WTC11 (cell line): ENCODE measurements at regions not wholly inside any gene's neighbourhood (a gene's known extent, or its start where the extent isn't known, plus 50 kb on each side); places are given as distances from the start of the nearest gene placed in this dataset.

ENCODE experiments used
- ATAC-seq: fragments of 200-7000 bp; cut with Tn5 transposase; 2 replicates; pipeline ENCODE4 v1.10.0; 2021; ENCODE audit warnings: mild to moderate bottlenecking, moderate library complexity
- CTCF ChIA-PET: fragments of 300-600 bp; sonication (Branson Sonifier 250); formaldehyde crosslinking; loops from one replicate; lab custom pipeline; 2021; ENCODE audit warnings: antibody characterized with exemption; lab: Charles Lee
- POLR2A ChIA-PET: fragments of 350-600 bp; sonication (Branson Sonifier 250); formaldehyde crosslinking; loops from one replicate; lab custom pipeline; 2021; ENCODE audit warnings: antibody characterized with exemption; lab: Charles Lee
- DNase-seq: peaks from one replicate; pipeline ENCODE4 v3.0.0; 2021; ENCODE audit warnings: low spot score
- H3K27ac Mint-ChIP-seq: 2 replicates; pipeline ENCODE4 v1.8.0; 2021; ENCODE audit warnings: mixed read lengths
- H3K27me3 Mint-ChIP-seq: 2 replicates; pipeline ENCODE4 v1.8.0; 2021; ENCODE audit warnings: low read depth, mild to moderate bottlenecking, moderate library complexity, mixed read lengths
- H3K36me3 Mint-ChIP-seq: 2 replicates; pipeline ENCODE4 v1.8.0; 2021; ENCODE audit warnings: mixed read lengths
- H3K4me1 Mint-ChIP-seq: 2 replicates; pipeline ENCODE4 v1.8.0; 2022; ENCODE audit warnings: mixed read lengths
- H3K4me3 Mint-ChIP-seq: 2 replicates; pipeline ENCODE4 v1.8.0; 2021; ENCODE audit warnings: mild to moderate bottlenecking, moderate library complexity, mixed read lengths
- H3K9me3 Mint-ChIP-seq: 2 replicates; pipeline ENCODE4 v1.8.0; 2021; ENCODE audit warnings: mixed read lengths
- ATF1 ChIP-seq: sonication (generic); formaldehyde crosslinking; IDR thresholded peaks from 2 replicates; pipeline ENCODE4 v1.8.1; 2023; ENCODE audit warnings: mild to moderate bottlenecking, moderate library complexity, missing genetic modification reagents
- E2F1 ChIP-seq: sonication (generic); formaldehyde crosslinking; IDR thresholded peaks from 2 replicates; pipeline ENCODE4 v1.8.0; 2022; ENCODE audit warnings: mild to moderate bottlenecking, missing genetic modification reagents
- EMX1 ChIP-seq: fragments of 250-450 bp; sonication (Bioruptor Pico); IDR thresholded peaks from 2 replicates; pipeline ENCODE4 v1.8.0; 2021; ENCODE audit warnings: mild to moderate bottlenecking
- ETV6 ChIP-seq: sonication (generic); formaldehyde crosslinking; IDR thresholded peaks from 2 replicates; pipeline ENCODE4 v1.8.1; 2022; ENCODE audit warnings: mild to moderate bottlenecking, missing genetic modification reagents
- FOXJ3 ChIP-seq: sonication (generic); formaldehyde crosslinking; IDR thresholded peaks from 2 replicates; pipeline ENCODE4 v1.9.0; 2021; ENCODE audit warnings: missing genetic modification reagents, mild to moderate bottlenecking, borderline replicate concordance
- GABPB1 ChIP-seq: sonication (generic); formaldehyde crosslinking; IDR thresholded peaks from 2 replicates; pipeline ENCODE4 v1.8.1; 2023; ENCODE audit warnings: mild to moderate bottlenecking, missing genetic modification reagents
- HMGA2 ChIP-seq: fragments of 250-450 bp; sonication (Bioruptor Pico); IDR thresholded peaks from 2 replicates; pipeline ENCODE4 v1.4.0; 2021; ENCODE audit warnings: mild to moderate bottlenecking, moderate library complexity
- MAX ChIP-seq: sonication (generic); formaldehyde crosslinking; IDR thresholded peaks from 2 replicates; pipeline ENCODE4 v1.8.0; 2022; ENCODE audit warnings: mild to moderate bottlenecking, missing genetic modification reagents
- MYBL2 ChIP-seq: sonication (generic); formaldehyde crosslinking; IDR thresholded peaks from 2 replicates; pipeline ENCODE4 v1.8.1; 2023; ENCODE audit warnings: mild to moderate bottlenecking, moderate library complexity, missing genetic modification reagents
- PRDM15 ChIP-seq: sonication (generic); formaldehyde crosslinking; IDR thresholded peaks from 2 replicates; pipeline ENCODE4 v1.8.0; 2022; ENCODE audit warnings: missing genetic modification reagents
- RELA ChIP-seq: sonication (generic); formaldehyde crosslinking; IDR thresholded peaks from 2 replicates; pipeline ENCODE4 v1.8.1; 2022; ENCODE audit warnings: missing genetic modification reagents, mild to moderate bottlenecking, borderline replicate concordance
- SMAD3 ChIP-seq: sonication (generic); formaldehyde crosslinking; IDR thresholded peaks from 2 replicates; pipeline ENCODE4 v1.8.0; 2022; ENCODE audit warnings: missing genetic modification reagents, mild to moderate bottlenecking, borderline replicate concordance
- SOX15 ChIP-seq: fragments of 250-450 bp; sonication (Bioruptor Pico); IDR thresholded peaks from 2 replicates; pipeline ENCODE4 v1.9.0; 2021; ENCODE audit warnings: mild to moderate bottlenecking
- ZMAT4 ChIP-seq: fragments of 250-450 bp; sonication (Bioruptor Pico); IDR thresholded peaks from 2 replicates; pipeline ENCODE4 v1.9.0; 2021; ENCODE audit warnings: mild to moderate bottlenecking
- ZNF121 ChIP-seq: sonication (generic); formaldehyde crosslinking; IDR thresholded peaks from 2 replicates; pipeline ENCODE4 v1.8.0; 2023; ENCODE audit warnings: missing genetic modification reagents
- ZNF219 ChIP-seq: sonication (generic); formaldehyde crosslinking; IDR thresholded peaks from 2 replicates; pipeline ENCODE4 v1.8.0; 2023; ENCODE audit warnings: missing genetic modification reagents, mild to moderate bottlenecking, borderline replicate concordance
- ZNF263 ChIP-seq: sonication (generic); formaldehyde crosslinking; IDR thresholded peaks from 2 replicates; pipeline ENCODE4 v1.8.1; 2022; ENCODE audit warnings: low read depth, mild to moderate bottlenecking, moderate library complexity, missing genetic modification reagents
- ZNF281 ChIP-seq: sonication (generic); formaldehyde crosslinking; IDR thresholded peaks from 2 replicates; pipeline ENCODE4 v1.8.0; 2023; ENCODE audit warnings: mild to moderate bottlenecking, missing genetic modification reagents
- ZSCAN18 ChIP-seq: fragments of 250-450 bp; sonication (Bioruptor Pico); IDR thresholded peaks from 2 replicates; pipeline ENCODE4 v2.1.2; 2022; ENCODE audit warnings: mild to moderate bottlenecking, moderate library complexity

- H3K4me3 Mint-ChIP-seq: no peak overlapping the region
- no peaks in the 10 kb centered on the region for H3K4me1 Mint-ChIP-seq
- H3K36me3 Mint-ChIP-seq: no peaks in the 10 kb centered on the region
- H3K27me3 Mint-ChIP-seq: no peaks in the 10 kb centered on the region
- CTCF ChIA-PET: no interaction called here
- ATAC-seq (no peak), DNase-seq (no peak)
- no peak overlapping the region for H3K27ac Mint-ChIP-seq
- H3K9me3 Mint-ChIP-seq: no peaks in the 10 kb centered on the region
- no peak for TF ChIP-seq ATF1 (CRISPR knock-in tag)
- TF ChIP-seq FOXJ3 (CRISPR knock-in tag): no peak
- no peak for TF ChIP-seq SMAD3 (CRISPR knock-in tag)
- no peak for TF ChIP-seq SOX15 (CRISPR knock-in tag)
- no peak for TF ChIP-seq RELA (CRISPR knock-in tag)
- no peak for TF ChIP-seq MYBL2 (CRISPR knock-in tag)
- no peak for TF ChIP-seq GABPB1 (CRISPR knock-in tag)
- no peak for TF ChIP-seq ZNF281 (CRISPR knock-in tag)
- no peak for TF ChIP-seq EMX1
- POLR2A ChIA-PET: no interaction called here
These were observed 865.7 kb downstream of the SLC6A15 start for GRCh38 chr12:84046859-84047258.

GRCh38 chr12:84043355-84043754 is 869.2 kb downstream of the SLC6A15 start:
- DNase-seq (no peak), ATAC-seq (no peak)
- POLR2A ChIA-PET: no interaction called here
- H3K36me3 Mint-ChIP-seq: no peaks in the 10 kb centered on the region
- H3K27ac Mint-ChIP-seq: no peak overlapping the region
- no peak overlapping the region for H3K4me3 Mint-ChIP-seq
- CTCF ChIA-PET: no interaction called here
- TF ChIP-seq ZNF263 (no peak), HMGA2 (CRISPR knock-in tag) (no peak), PRDM15 (CRISPR knock-in tag) (no peak), E2F1 (CRISPR knock-in tag) (no peak), ZNF219 (CRISPR knock-in tag) (no peak)
- no peaks in the 10 kb centered on the region for H3K27me3 Mint-ChIP-seq
- peaks cover 4% of the 10 kb centered on the region for H3K4me1 Mint-ChIP-seq
- no peaks in the 10 kb centered on the region for H3K9me3 Mint-ChIP-seq

GRCh38 chr12:84038242-84038641 is 874.4 kb downstream of the SLC6A15 start:
- POLR2A ChIA-PET: no interaction called here
- H3K4me3 Mint-ChIP-seq: no peak overlapping the region
- no peak overlapping the region for H3K27ac Mint-ChIP-seq
- peaks cover 4% of the 10 kb centered on the region; the same call in 1 of the 2 replicates for H3K9me3 Mint-ChIP-seq
- ATAC-seq (peak; percentile 100), DNase-seq (peak; percentile 30)
- peaks cover 4% of the 10 kb centered on the region for H3K36me3 Mint-ChIP-seq
- H3K27me3 Mint-ChIP-seq: peaks cover 21% of the 10 kb centered on the region
- CTCF ChIA-PET: interaction anchor here (1.4 kb wide), 1 partner anchor 210 kb away, joined by 3 read pairs; no protein-coding TSS in a partner anchor
- peaks cover 11% of the 10 kb centered on the region for H3K4me1 Mint-ChIP-seq
- TF ChIP-seq ZMAT4 (CRISPR knock-in tag) (no peak), PRDM15 (CRISPR knock-in tag) (no peak), SOX15 (CRISPR knock-in tag) (no peak), ZNF263 (no peak), ATF1 (CRISPR knock-in tag) (no peak), ZSCAN18 (CRISPR knock-in tag) (no peak), ZNF121 (CRISPR knock-in tag) (no peak), MAX (CRISPR knock-in tag) (no peak), ETV6 (CRISPR knock-in tag) (no peak)
